Osteoblast (primary cell): ENCODE measurements at regions not wholly inside any gene's neighbourhood (a gene's known extent, or its start where the extent isn't known, plus 50 kb on each side); places are given as distances from the start of the nearest gene placed in this dataset.

Experiments
- DNase-seq: peaks from one replicate; pipeline ENCODE4 v3.0.0; 2011; ENCODE audit warnings: low spot score, mixed read lengths; ENCODE audit not compliant: insufficient read length; ENCODE audit errors: missing footprints
- H2AFZ ChIP-seq: 2 replicates; pipeline ENCODE4 v1.6.0; 2011; ENCODE audit warnings: mild to moderate bottlenecking, low read length
- H3K27ac ChIP-seq: 2 replicates; pipeline ENCODE4 v1.5.1; 2011; ENCODE audit warnings: mild to moderate bottlenecking, low read depth, low read length, moderate library complexity
- H3K27me3 ChIP-seq: 2 replicates; pipeline ENCODE4 v1.6.0; 2012; ENCODE audit warnings: mild to moderate bottlenecking, control low read depth, inconsistent platforms, low read length, moderate library complexity; ENCODE audit not compliant: insufficient read depth
- H3K36me3 ChIP-seq: 2 replicates; pipeline ENCODE4 v1.5.1; 2011; ENCODE audit warnings: mild to moderate bottlenecking, low read length, control low read depth, moderate library complexity; ENCODE audit not compliant: insufficient read depth
- H3K4me1 ChIP-seq: 2 replicates; pipeline ENCODE4 v1.5.1; 2011; ENCODE audit warnings: mild to moderate bottlenecking, low read length, control low read depth, moderate library complexity; ENCODE audit not compliant: insufficient read depth
- H3K4me2 ChIP-seq: 2 replicates; pipeline ENCODE4 v1.6.0; 2011; ENCODE audit warnings: mild to moderate bottlenecking, low read length; ENCODE audit not compliant: insufficient read depth
- H3K4me3 ChIP-seq: fragments of 200-600 bp; sonication (generic); 3 replicates; pipeline ENCODE4 v1.5.1; 2012; ENCODE audit warnings: mild to moderate bottlenecking, low read length, inconsistent platforms; ENCODE audit not compliant: insufficient read depth
- H3K79me2 ChIP-seq: 2 replicates; pipeline ENCODE4 v1.6.0; 2012; ENCODE audit warnings: mild to moderate bottlenecking, low read length, control low read depth, inconsistent platforms; ENCODE audit not compliant: insufficient read depth
- H3K9me3 ChIP-seq: 2 replicates; pipeline ENCODE4 v1.5.1; 2011; ENCODE audit warnings: low read depth, low read length, control low read depth
- H4K20me1 ChIP-seq: 2 replicates; pipeline ENCODE4 v1.6.0; 2012; ENCODE audit warnings: mild to moderate bottlenecking, low read length, control low read depth; ENCODE audit not compliant: insufficient read depth
- TF ChIP-seq, protein P1 (sequence below): IDR thresholded peaks from 2 replicates; pipeline ENCODE4 v1.5.1; 2011; ENCODE audit warnings: mild to moderate bottlenecking, low read depth, low read length, moderate library complexity; ENCODE audit errors: extremely low read depth

GRCh38 chr2:138329591-138329990 lies 172.0 kb upstream of the SPOPL start:
- Histone ChIP-seq H3K4me3 (no peak overlapping the region), H3K36me3 (no peaks in the 10 kb centered on the region), H3K4me2 (no peak overlapping the region), H2AFZ (no peak overlapping the region), H3K27me3 (no peaks in the 10 kb centered on the region), H3K9me3 (no peaks in the 10 kb centered on the region), H3K79me2 (no peaks in the 10 kb centered on the region), H3K27ac (no peak overlapping the region), H3K4me1 (no peaks in the 10 kb centered on the region), H4K20me1 (no peaks in the 10 kb centered on the region)
- TF ChIP-seq, protein P1, sequence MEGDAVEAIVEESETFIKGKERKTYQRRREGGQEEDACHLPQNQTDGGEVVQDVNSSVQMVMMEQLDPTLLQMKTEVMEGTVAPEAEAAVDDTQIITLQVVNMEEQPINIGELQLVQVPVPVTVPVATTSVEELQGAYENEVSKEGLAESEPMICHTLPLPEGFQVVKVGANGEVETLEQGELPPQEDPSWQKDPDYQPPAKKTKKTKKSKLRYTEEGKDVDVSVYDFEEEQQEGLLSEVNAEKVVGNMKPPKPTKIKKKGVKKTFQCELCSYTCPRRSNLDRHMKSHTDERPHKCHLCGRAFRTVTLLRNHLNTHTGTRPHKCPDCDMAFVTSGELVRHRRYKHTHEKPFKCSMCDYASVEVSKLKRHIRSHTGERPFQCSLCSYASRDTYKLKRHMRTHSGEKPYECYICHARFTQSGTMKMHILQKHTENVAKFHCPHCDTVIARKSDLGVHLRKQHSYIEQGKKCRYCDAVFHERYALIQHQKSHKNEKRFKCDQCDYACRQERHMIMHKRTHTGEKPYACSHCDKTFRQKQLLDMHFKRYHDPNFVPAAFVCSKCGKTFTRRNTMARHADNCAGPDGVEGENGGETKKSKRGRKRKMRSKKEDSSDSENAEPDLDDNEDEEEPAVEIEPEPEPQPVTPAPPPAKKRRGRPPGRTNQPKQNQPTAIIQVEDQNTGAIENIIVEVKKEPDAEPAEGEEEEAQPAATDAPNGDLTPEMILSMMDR: no peak
- DNase-seq: no peak

GRCh38 chr2:138333121-138333520 lies 168.4 kb upstream of the SPOPL start:
- H3K36me3 ChIP-seq: no peaks in the 10 kb centered on the region
- H3K4me2 ChIP-seq: no peak overlapping the region
- no peaks in the 10 kb centered on the region for H3K79me2 ChIP-seq
- H2AFZ ChIP-seq: no peak overlapping the region
- H3K9me3 ChIP-seq: no peaks in the 10 kb centered on the region
- no peaks in the 10 kb centered on the region for H4K20me1 ChIP-seq
- H3K4me1 ChIP-seq: no peaks in the 10 kb centered on the region
- no peak overlapping the region for H3K4me3 ChIP-seq
- DNase-seq: no peak
- TF ChIP-seq, protein P1: no peak
- H3K27me3 ChIP-seq: no peaks in the 10 kb centered on the region
- no peak overlapping the region for H3K27ac ChIP-seq

DNA sequence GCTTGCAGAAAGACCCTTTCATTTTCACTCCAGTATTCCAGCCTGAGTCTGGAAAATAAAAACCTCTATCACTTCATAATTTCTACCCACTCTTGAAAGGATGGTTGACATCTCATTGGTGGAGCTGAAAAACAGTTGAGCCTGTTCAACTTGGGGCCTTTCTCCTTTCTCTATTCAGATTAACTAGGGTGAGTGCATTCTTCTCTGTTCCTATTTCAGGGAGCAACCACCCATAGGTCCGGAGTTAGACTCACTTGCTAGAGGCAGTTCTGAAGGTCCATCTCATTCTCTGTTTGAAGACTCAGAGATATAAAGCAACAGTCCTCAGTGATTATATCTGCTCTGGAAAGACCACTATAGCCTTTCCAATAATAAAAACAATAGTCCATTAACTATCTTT lies 167.9 kb upstream of the SPOPL start:
- Histone ChIP-seq H3K4me3 (no peak overlapping the region), H3K36me3 (no peaks in the 10 kb centered on the region), H3K79me2 (no peaks in the 10 kb centered on the region), H4K20me1 (no peaks in the 10 kb centered on the region), H3K27me3 (no peaks in the 10 kb centered on the region), H3K4me2 (no peak overlapping the region), H3K27ac (no peak overlapping the region), H3K9me3 (no peaks in the 10 kb centered on the region), H2AFZ (no peak overlapping the region), H3K4me1 (no peaks in the 10 kb centered on the region)
- no peak for DNase-seq
- TF ChIP-seq, protein P1: no peak

DNA sequence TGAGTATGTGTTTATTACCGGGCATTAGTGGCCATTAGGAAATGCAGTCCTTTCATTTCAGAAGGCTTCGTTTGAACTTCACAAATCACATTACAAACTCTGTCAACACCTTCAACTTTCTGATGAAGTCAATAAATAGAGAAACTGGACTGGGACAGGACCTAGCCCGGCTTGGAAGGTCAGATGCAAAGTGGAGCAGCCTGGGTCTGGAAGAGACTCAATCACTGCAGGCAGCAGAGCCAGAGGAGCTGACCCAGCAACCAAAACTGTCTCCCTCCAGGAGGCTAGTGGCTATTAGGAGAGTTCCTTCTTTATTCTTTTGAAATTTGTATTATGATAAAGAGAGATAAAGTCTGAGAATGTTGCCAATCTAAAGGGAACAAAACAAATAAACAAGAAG lies 167.2 kb upstream of the SPOPL start:
- Histone ChIP-seq H3K27me3 (no peaks in the 10 kb centered on the region), H4K20me1 (no peaks in the 10 kb centered on the region), H3K79me2 (no peaks in the 10 kb centered on the region), H3K9me3 (no peaks in the 10 kb centered on the region), H3K27ac (no peak overlapping the region), H3K4me1 (no peaks in the 10 kb centered on the region), H3K36me3 (no peaks in the 10 kb centered on the region), H2AFZ (no peak overlapping the region), H3K4me3 (no peak overlapping the region), H3K4me2 (no peak overlapping the region)
- TF ChIP-seq, protein P1: no peak
- peak; percentile 36 for DNase-seq
